ENCODE measurements at regions not wholly inside any gene's neighbourhood (a gene's known extent, or its start where the extent isn't known, plus 50 kb on each side); places are given as distances from the start of the nearest gene placed in this dataset.

- no peak overlapping the region for H3K27ac ChIP-seq (ENCODE audit: insufficient read depth, low read depth, low read length)
- no TSS peak for BruUV-seq (replicated peaks)
- H3K9me3 ChIP-seq (replicated peaks; ENCODE audit: control insufficient read depth, insufficient read depth, low read length): no peaks in the 10 kb centered on the region
- ChIA-PET POLR2A (no interaction called here), CTCF (interaction anchor here (0.8 to 5.6 kb wide), 8 partner anchors 8 to 161 kb away, joined by 3 to 99 read pairs (median 5); no protein-coding TSS in a partner anchor)
- no peak overlapping the region for H3K9ac ChIP-seq (replicated peaks; ENCODE audit: extremely low read depth, insufficient read depth, low read length)
- FAIRE-seq (no peak), DNase-seq (ENCODE audit: low read depth, low spot score) (no peak)
- no peaks in the 10 kb centered on the region for H3K9me1 ChIP-seq (replicated peaks; ENCODE audit: control insufficient read depth, extremely low read depth, insufficient read depth, low read length)
- H3K4me3 ChIP-seq (replicated peaks in 1 of 3; ENCODE audit: insufficient read depth in 1 of 3, low read depth in 1 of 3, low read length in 3 of 3): no peak overlapping the region
- H4K20me1 ChIP-seq (replicated peaks; ENCODE audit: control insufficient read depth, extremely low read depth, insufficient read depth, low read length): no peaks in the 10 kb centered on the region
- H3K27me3 ChIP-seq (ENCODE audit: control insufficient read depth in 2 of 2, insufficient read depth in 2 of 2, low read length in 2 of 2): no peaks in the 10 kb centered on the region
- no peaks in the 10 kb centered on the region for H3K36me3 ChIP-seq (ENCODE audit: control insufficient read depth in 2 of 2, extremely low read depth in 1 of 2, insufficient read depth in 2 of 2, low read length in 2 of 2)
- no peak overlapping the region for H3K4me2 ChIP-seq (ENCODE audit: insufficient read depth, low read length)
- dilution Hi-C loops (cut with MboI; ENCODE audit: extremely low pct_ligation_motif_present, low sequenced_read_pairs) (no loop called here), intact Hi-C loops (cut with micrococcal nuclease) (loop anchor here (10.0 kb wide), 1 partner anchor 253 kb away; no protein-coding TSS in a partner anchor)
- H2AFZ ChIP-seq (ENCODE audit: low read depth, low read length): no peak overlapping the region
- H3K79me2 ChIP-seq (ENCODE audit: control insufficient read depth, insufficient read depth, low read length): no peaks in the 10 kb centered on the region
- peaks cover 8% of the 10 kb centered on the region for H3K4me1 ChIP-seq (ENCODE audit: control insufficient read depth, extremely low read depth, insufficient read depth, low read length)
- TF ChIP-seq, protein P1, sequence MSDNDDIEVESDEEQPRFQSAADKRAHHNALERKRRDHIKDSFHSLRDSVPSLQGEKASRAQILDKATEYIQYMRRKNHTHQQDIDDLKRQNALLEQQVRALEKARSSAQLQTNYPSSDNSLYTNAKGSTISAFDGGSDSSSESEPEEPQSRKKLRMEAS (IDR thresholded peaks at IDR 0.05; ENCODE audit: insufficient read depth, insufficient read length): no peak
- TF ChIP-seq GATA2 (IDR thresholded peaks at IDR 0.05; ENCODE audit: insufficient read depth, insufficient read length, low read depth, low read length) (no peak), CTCF (IDR thresholded peaks at IDR 0.05; ENCODE audit: extremely low read depth in 1 of 2, insufficient read depth in 1 of 2, low read depth in 1 of 2, low read length in 2 of 2) (no peak), MYC (IDR thresholded peaks at IDR 0.05; ENCODE audit: low read depth, low read length) (no peak), POLR2AphosphoS5 (IDR thresholded peaks at IDR 0.05; ENCODE audit: insufficient read depth, low read depth, low read length) (no peak), POLR2A (IDR thresholded peaks at IDR 0.05; ENCODE audit: low read depth, low read length) (no peak), FOS (IDR thresholded peaks at IDR 0.05; ENCODE audit: borderline replicate concordance, insufficient read depth, low read length) (no peak), EZH2 (IDR thresholded peaks at IDR 0.05; ENCODE audit: borderline replicate concordance, low read depth, low read length, severe bottlenecking) (no peak), JUN (IDR thresholded peaks at IDR 0.05; ENCODE audit: borderline replicate concordance, insufficient read depth, insufficient read length, low read depth) (no peak)
Measured at GRCh38 chr2:200737585-200737984, 74.1 kb upstream of the BZW1 start.

Measured in endothelial cell of umbilical vein (primary cell).